ENCODE measurements at regions not wholly inside any gene's neighbourhood (a gene's known extent, or its start where the extent isn't known, plus 50 kb on each side); places are given as distances from the start of the nearest gene placed in this dataset.

DNA sequence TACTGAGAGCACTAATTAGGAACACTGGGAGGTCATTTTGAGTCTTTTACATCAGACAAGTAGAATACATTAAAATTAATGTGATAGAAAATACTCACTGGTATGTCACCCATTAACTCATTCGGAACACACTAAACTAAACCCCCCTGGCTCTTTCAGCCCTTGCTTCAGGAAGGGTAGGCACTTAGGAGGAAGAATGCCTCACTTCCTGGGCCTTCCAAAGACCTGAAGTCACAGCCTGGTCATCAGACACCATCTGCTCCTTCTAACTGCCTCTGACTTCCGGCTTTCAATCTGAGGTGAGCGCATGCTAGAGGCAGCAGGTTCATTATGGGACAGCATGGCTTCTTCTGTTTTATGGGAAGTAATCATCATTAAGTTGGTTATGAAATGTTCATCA is 451.4 kb downstream of the PID1 start:
- H3K36me3 Mint-ChIP-seq (ENCODE audit: low read depth), result peaks cover 6% of the 10 kb centered on the region; the same call in 1 of the 2 replicates
- peak; percentile 15 for DNase-seq
- H3K4me3 Mint-ChIP-seq, result peak overlapping the region; percentile 17; the same call in 1 of the 2 replicates
- H3K27me3 Mint-ChIP-seq (ENCODE audit: insufficient read depth), result no peaks in the 10 kb centered on the region
- no peaks in the 10 kb centered on the region for H3K9me3 Mint-ChIP-seq
- H3K4me1 Mint-ChIP-seq (ENCODE audit: low read depth), result peaks cover 37% of the 10 kb centered on the region
- TF ChIP-seq, protein P1, sequence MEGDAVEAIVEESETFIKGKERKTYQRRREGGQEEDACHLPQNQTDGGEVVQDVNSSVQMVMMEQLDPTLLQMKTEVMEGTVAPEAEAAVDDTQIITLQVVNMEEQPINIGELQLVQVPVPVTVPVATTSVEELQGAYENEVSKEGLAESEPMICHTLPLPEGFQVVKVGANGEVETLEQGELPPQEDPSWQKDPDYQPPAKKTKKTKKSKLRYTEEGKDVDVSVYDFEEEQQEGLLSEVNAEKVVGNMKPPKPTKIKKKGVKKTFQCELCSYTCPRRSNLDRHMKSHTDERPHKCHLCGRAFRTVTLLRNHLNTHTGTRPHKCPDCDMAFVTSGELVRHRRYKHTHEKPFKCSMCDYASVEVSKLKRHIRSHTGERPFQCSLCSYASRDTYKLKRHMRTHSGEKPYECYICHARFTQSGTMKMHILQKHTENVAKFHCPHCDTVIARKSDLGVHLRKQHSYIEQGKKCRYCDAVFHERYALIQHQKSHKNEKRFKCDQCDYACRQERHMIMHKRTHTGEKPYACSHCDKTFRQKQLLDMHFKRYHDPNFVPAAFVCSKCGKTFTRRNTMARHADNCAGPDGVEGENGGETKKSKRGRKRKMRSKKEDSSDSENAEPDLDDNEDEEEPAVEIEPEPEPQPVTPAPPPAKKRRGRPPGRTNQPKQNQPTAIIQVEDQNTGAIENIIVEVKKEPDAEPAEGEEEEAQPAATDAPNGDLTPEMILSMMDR (IDR thresholded peaks at IDR 0.05), result no peak
- H3K27ac Mint-ChIP-seq, result peak overlapping the region; percentile 65

DNA sequence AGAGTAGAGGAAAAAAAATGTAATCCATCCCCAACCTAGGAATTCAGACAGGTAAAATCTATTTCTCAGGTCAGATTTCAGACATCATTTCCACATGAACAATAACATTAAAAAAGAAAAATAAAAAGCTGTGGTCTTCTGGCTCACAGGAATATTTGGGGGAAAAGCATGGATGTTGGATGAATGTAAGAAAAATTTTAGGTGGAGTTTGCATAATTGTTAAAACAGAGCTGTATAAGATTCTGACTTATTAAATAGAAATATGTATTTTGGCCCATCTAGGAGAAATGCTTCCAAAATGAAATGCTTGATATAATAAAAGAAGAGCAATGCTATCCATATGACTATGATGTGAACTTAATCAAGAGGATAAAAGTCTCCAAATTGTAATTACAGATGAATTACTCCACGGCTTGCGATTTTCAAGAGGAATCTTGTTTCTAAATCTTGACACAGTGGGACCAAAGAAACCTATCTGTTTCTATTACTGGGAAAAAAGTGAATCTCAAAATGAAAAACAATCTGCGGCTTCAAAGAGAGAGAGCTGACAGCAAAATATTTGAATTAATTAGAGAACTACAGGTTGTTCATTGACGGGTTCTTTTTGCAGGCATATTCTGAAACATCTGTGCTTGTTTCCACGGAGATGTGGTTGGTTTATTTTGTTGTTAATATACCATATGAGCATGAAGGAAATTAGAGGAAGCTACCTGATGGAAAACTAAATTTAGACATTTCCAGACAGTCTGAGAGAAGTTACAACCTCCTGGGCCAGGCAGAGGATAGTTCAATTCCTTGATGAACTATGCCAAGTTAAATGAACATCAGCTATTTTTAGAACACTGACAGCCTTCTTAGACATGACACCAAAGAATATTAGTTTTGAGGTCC is 468.7 kb downstream of the PID1 start:
- no peaks in the 10 kb centered on the region for H3K36me3 Mint-ChIP-seq (ENCODE audit: low read depth)
- DNase-seq, result no peak
- H3K9me3 Mint-ChIP-seq, result no peaks in the 10 kb centered on the region
- peaks cover 14% of the 10 kb centered on the region for H3K4me1 Mint-ChIP-seq (ENCODE audit: low read depth)
- H3K4me3 Mint-ChIP-seq, result no peak overlapping the region
- no peaks in the 10 kb centered on the region for H3K27me3 Mint-ChIP-seq (ENCODE audit: insufficient read depth)
- TF ChIP-seq, protein P1 (IDR thresholded peaks at IDR 0.05), result no peak
- no peak overlapping the region for H3K27ac Mint-ChIP-seq

DNA sequence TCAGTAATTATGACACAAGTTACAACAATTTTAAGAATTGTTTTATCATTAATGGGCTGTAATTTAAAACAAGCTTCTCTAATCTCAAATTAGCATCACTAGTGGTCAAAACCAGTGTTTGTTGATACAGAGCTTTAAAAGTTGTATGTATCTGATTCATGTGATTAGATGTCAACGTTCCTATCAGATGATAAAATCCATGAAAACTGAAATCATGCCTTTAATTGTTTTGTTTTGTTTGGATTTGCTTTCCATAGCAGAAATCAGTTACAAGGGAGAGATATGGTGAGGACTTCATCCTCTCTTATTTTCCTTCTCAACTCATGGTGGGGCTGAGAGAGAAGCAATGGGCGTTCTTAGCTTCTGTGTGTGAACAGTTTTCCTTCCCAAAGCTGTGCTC is 469.6 kb downstream of the PID1 start:
- H3K4me1 Mint-ChIP-seq (ENCODE audit: low read depth), result peaks cover 14% of the 10 kb centered on the region

DNA sequence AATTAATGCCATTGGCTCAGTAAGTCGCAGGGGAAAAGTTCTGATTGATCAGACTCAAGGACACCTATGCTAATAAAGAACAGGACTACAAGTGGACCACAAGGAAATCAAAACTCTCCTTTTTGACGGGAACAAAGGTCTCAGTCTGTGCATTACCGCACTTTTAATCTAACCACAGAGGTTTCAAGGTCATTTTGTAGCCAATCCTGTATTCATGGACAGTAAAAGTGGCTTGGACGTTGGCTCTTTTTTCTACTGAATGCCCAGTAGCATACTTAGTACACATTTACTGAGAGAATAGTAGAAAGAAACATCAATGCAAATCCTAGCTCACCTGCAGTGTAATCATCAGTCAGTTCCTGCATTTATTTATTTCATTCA is 471.9 kb downstream of the PID1 start:
- Mint-ChIP-seq H3K36me3 (ENCODE audit: low read depth) (no peaks in the 10 kb centered on the region), H3K9me3 (no peaks in the 10 kb centered on the region), H3K27ac (no peak overlapping the region), H3K27me3 (ENCODE audit: insufficient read depth) (no peaks in the 10 kb centered on the region), H3K4me1 (ENCODE audit: low read depth) (peaks cover 14% of the 10 kb centered on the region), H3K4me3 (no peak overlapping the region)
- TF ChIP-seq, protein P1 (IDR thresholded peaks at IDR 0.05), result no peak
- DNase-seq, result no peak

More for the DNA sequence above, 469.6 kb downstream of the PID1 start:
- no peaks in the 10 kb centered on the region for H3K36me3 Mint-ChIP-seq (ENCODE audit: low read depth)
- TF ChIP-seq, protein P1 (IDR thresholded peaks at IDR 0.05), result no peak
- H3K27me3 Mint-ChIP-seq (ENCODE audit: insufficient read depth), result no peaks in the 10 kb centered on the region
- H3K27ac Mint-ChIP-seq, result no peak overlapping the region; the same call in 1 of the 2 replicates
- DNase-seq, result peak; percentile 4
- H3K9me3 Mint-ChIP-seq, result no peaks in the 10 kb centered on the region
- H3K4me3 Mint-ChIP-seq, result no peak overlapping the region

DNA sequence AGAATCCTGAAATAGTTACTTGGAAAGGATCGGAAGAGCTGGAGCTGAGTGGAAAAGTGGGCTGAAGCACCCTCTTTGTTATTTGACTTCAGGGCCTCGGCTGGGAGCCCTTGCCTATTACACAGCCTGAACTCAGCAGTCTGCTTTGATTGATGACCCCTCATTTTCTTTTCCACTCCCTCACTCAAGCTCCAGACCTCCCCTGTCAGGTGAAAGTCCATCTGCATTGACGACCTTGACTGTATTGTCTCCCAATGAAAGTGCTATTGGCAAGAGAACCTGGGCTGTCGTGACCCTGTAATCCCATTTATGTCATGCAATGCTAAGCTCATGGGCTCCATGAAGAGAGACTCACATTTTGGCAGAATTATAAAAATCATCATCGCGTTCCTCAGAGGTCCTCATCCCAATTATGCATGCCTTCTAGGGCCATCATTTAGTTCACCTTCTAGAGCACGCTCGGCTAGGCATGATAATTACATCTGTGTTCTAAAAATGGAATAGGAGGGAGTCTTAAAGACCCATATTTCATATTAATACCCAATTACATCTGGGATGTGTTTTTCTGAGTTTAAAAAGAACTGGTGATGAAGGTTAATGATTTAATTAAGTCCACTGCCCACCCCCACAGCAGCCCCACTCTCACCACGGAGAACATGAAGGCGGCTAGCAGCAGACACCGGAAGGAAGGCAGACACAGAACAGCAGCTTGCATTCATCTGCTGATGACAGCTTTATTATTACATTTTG is 472.5 kb downstream of the PID1 start:
- H3K27ac Mint-ChIP-seq, result no peak overlapping the region
- no peak for DNase-seq
- no peaks in the 10 kb centered on the region for H3K27me3 Mint-ChIP-seq (ENCODE audit: insufficient read depth)
- TF ChIP-seq, protein P1 (IDR thresholded peaks at IDR 0.05), result no peak
- no peak overlapping the region for H3K4me3 Mint-ChIP-seq
- H3K4me1 Mint-ChIP-seq (ENCODE audit: low read depth), result peaks cover 14% of the 10 kb centered on the region
- no peaks in the 10 kb centered on the region for H3K36me3 Mint-ChIP-seq (ENCODE audit: low read depth)
- H3K9me3 Mint-ChIP-seq, result no peaks in the 10 kb centered on the region
